AG09309 (cell line): ENCODE measurements at regions not wholly inside any gene's neighbourhood (a gene's known extent, or its start where the extent isn't known, plus 50 kb on each side); places are given as distances from the start of the nearest gene placed in this dataset.

ENCODE experiments used
- DNase-seq: peaks from one replicate; pipeline ENCODE4 v3.0.0-alpha.2; 2010; ENCODE audit warnings: low read depth
- H3K4me3 ChIP-seq: 2 replicates; pipeline ENCODE4 v1.5.1; 2011; ENCODE audit warnings: mild to moderate bottlenecking, low read depth, low read length, moderate library complexity; ENCODE audit not compliant: control insufficient read depth
- TF ChIP-seq, protein P1 (sequence below): IDR thresholded peaks from 2 replicates; pipeline ENCODE4 v1.5.1; 2011; ENCODE audit warnings: mild to moderate bottlenecking, low read depth, low read length, inconsistent platforms; ENCODE audit not compliant: insufficient read depth, control insufficient read depth; ENCODE audit errors: missing control alignments

DNA sequence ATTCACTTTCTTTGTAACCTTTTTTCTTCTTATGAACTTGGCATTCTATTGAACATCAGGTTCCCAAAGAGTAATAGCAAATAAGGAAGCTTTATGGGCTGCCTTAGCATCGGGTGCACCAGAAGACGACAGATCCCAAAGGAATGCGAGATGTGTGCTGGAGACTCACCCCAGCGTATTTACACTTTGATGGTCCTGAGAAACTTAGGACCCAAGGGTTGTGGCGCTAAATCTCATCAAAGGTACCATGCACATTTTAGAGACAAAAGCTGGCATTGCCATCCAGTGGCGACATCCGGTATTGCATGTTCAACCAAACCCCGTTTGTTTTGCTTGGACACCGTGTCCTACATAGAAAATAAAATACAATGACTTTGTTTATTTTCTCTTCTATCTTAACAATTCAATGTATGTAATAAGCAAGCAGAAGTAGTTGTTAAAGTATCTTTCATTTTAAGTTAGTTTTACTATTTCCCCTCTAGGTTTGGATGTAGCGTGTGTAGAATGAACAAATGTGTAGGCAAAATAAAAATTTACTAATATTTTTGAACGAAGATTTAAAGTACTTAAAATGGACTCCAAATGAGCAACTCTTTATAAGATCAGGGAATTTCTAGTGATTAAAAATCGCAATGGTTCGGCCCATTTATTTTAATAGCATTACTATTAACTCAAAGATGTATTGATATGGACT is 1154.8 kb downstream of the GATA3 start:
- no peak overlapping the region for H3K4me3 ChIP-seq
- TF ChIP-seq, protein P1, sequence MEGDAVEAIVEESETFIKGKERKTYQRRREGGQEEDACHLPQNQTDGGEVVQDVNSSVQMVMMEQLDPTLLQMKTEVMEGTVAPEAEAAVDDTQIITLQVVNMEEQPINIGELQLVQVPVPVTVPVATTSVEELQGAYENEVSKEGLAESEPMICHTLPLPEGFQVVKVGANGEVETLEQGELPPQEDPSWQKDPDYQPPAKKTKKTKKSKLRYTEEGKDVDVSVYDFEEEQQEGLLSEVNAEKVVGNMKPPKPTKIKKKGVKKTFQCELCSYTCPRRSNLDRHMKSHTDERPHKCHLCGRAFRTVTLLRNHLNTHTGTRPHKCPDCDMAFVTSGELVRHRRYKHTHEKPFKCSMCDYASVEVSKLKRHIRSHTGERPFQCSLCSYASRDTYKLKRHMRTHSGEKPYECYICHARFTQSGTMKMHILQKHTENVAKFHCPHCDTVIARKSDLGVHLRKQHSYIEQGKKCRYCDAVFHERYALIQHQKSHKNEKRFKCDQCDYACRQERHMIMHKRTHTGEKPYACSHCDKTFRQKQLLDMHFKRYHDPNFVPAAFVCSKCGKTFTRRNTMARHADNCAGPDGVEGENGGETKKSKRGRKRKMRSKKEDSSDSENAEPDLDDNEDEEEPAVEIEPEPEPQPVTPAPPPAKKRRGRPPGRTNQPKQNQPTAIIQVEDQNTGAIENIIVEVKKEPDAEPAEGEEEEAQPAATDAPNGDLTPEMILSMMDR: peak; percentile 90
- no peak for DNase-seq

DNA sequence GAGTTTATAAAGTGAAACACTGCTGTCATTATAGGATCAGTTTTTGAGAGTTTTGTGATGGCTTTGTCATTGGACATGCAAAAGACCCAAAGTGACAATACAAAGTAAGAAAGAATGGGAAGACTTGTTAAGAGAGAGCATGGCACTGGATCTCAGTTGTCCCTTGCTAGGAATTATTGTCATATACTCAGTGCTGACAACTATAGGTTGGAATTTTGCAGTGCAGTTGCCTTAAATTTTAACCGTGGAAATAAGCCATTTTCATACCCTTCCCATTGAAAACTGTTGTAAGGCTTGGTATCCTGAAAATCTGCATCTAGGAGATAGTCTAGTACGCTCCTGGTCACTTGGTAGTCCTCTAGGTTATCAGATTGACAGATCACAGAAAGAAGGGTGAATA is 1156.7 kb downstream of the GATA3 start:
- H3K4me3 ChIP-seq: no peak overlapping the region
- TF ChIP-seq, protein P1: peak; percentile 47
- no peak for DNase-seq

DNA sequence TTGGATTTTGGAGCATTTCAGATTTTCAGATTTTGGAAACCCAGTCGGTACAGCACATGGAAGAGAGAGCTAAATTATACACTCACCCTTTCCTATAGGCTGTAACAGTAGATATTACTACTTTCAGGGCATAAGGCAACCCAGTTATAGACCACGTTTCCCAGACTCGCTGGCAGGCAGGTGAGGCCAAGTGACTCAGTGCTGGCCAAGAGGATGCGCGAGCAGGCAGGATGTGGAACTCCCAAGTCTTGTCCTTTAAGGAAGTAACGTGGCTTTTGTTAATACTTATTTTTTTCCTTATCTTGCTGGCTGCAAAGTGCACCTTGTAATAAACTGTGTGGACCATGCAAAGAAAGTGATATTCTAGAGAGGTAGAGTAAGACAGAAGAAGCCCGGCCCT is 1160.1 kb downstream of the GATA3 start:
- no peak overlapping the region for H3K4me3 ChIP-seq
- TF ChIP-seq, protein P1: no peak
- no peak for DNase-seq

DNA sequence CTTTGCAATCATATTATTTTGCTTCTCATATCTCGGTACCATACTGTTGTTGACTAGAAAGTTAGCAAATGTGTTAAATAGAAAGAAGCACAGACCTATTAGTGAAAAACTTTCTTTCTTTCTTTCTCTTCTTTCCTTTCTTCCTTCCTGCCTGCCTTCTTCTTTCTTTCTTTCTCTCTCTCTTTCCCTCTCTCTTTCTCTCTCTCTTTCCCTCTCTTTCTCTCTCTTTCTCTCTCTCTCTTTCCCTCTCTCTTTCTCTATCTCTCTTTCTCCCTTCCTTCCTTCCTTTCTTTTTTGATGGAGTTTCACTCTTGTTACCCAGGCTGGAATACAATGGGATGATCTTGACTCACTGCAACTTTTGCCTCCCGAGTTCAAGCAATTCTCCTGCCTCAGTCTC is 1160.6 kb downstream of the GATA3 start:
- TF ChIP-seq, protein P1: no peak

DNA sequence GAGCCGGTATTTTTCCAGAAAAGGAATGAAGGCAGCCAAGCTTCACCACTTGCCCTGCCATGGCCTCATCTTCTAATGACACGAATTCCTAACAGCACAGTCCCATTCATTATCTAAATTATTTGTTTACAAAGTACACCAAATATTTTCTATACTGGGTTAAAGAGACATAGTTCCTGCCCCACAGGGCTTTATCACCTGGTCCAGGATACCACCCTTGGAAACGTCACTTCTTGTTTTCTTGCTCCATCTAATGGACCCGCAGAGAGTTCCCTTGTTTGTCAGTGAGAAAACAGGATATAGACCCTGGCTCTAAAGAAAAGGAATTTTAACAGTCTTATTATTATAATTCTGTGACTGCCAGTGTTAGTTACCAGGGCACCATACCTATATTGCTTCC is 1165.4 kb downstream of the GATA3 start:
- no peak overlapping the region for H3K4me3 ChIP-seq
- TF ChIP-seq, protein P1: no peak
- DNase-seq: no peak

More for the DNA sequence above, 1160.6 kb downstream of the GATA3 start:
- H3K4me3 ChIP-seq: no peak overlapping the region
- no peak for DNase-seq

DNA sequence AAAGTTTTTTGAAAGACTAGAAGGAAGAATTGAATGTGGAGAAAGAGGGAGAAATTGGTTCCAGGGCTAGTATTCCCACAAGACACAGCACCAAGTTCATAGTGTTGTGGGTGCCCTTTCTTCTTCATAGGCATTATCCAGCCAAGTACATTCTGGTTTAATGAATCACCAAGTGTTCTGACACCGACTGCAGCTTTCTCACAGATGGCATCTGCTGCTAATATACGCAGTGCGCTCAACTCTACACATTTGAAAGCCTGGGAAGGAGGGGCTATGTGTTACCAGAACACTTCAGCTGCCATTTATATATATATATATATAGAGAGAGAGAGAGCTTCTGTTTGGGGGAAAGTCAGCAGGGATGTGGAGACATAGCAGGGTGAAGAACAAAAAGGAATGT is 1168.4 kb downstream of the GATA3 start:
- DNase-seq: peak; percentile 23
- H3K4me3 ChIP-seq: no peak overlapping the region
- TF ChIP-seq, protein P1: no peak
